ENCODE measurements at regions not wholly inside any gene's neighbourhood (a gene's known extent, or its start where the extent isn't known, plus 50 kb on each side); places are given as distances from the start of the nearest gene placed in this dataset.

GRCh38 chr10:123434435-123435039 is 231.6 kb upstream of the GPR26 start:
- no peak for TF ChIP-seq CTCF (conservative IDR thresholded peaks at IDR 0.05; ENCODE audit: low read length)
- TF ChIP-seq EZH2phosphoT487 (IDR thresholded peaks at IDR 0.05; ENCODE audit: borderline replicate concordance): no peak
